PC-3 (cell line): ENCODE measurements at regions not wholly inside any gene's neighbourhood (a gene's known extent, or its start where the extent isn't known, plus 50 kb on each side); places are given as distances from the start of the nearest gene placed in this dataset.
"Not testable (repeated sequence)": the region's sequence is repeated elsewhere in the genome, so short reads cannot be mapped to it uniquely, and the experiment has no call there.

Experiments used
- CTCF ChIP-seq: fragments of 300-600 bp; sonication (generic); conservative IDR thresholded peaks from 2 replicates; pipeline ENCODE4 v1.5.1; 2017; ENCODE audit warnings: antibody characterized with exemption, low read depth, mild to moderate bottlenecking, low read length
- EZH2 ChIP-seq: fragments of 300-600 bp; sonication (generic); IDR thresholded peaks from one replicate; pipeline ENCODE4 v1.6.1; 2017; ENCODE audit warnings: antibody characterized with exemption, mild to moderate bottlenecking, low read length; ENCODE audit not compliant: unreplicated experiment
- EZH2phosphoT487 ChIP-seq: fragments of 300-600 bp; sonication (generic); IDR thresholded peaks from 2 replicates; pipeline ENCODE4 v1.6.1; 2018; ENCODE audit warnings: mild to moderate bottlenecking, antibody characterized with exemption, low read length, borderline replicate concordance

- not testable (repeated sequence) for TF ChIP-seq CTCF, EZH2, EZH2phosphoT487
These were observed 98.1 kb downstream of the RTP4 start for GRCh38 chr3:187466306-187466705.
